GM19467 (cell line): ENCODE measurements at regions not wholly inside any gene's neighbourhood (a gene's known extent, or its start where the extent isn't known, plus 50 kb on each side); places are given as distances from the start of the nearest gene placed in this dataset.

Experiments
- ATAC-seq: cut with Tn5 transposase; IDR thresholded peaks from one replicate; pipeline ENCODE4 v1.9.1; 2021; ENCODE audit warnings: mild to moderate bottlenecking, moderate library complexity; ENCODE audit not compliant: unreplicated experiment

DNA sequence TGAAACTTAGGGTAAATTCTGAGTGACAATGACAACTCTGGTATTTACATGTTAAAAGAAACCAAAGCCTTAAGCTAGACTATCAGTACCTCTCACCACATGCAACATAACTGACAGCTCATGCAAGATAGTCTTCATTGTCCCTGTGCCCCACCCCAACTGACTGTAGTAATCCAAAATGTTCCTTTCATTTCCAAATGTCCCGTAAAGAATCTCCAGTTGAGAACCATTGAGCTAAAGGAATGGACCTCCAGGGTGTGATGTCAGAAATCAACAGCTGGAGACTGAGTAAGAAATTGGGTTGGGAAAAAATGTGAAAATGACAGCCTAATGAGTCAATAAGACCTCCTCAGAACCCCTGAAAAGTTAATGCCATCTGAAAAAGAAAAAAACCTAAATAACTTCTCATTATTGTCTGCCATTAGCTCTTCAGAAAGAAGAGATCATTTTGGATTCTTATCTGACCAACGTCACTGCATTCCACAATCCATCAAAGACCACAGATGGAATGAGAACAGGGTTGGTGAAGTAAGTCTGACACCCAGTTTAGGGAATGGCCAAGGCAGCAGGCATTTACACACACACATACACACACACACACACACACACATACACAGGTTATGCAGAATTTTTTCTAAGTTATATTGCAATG, 51.7 kb upstream of the ACVR2A start:
- ATAC-seq: no peak

DNA sequence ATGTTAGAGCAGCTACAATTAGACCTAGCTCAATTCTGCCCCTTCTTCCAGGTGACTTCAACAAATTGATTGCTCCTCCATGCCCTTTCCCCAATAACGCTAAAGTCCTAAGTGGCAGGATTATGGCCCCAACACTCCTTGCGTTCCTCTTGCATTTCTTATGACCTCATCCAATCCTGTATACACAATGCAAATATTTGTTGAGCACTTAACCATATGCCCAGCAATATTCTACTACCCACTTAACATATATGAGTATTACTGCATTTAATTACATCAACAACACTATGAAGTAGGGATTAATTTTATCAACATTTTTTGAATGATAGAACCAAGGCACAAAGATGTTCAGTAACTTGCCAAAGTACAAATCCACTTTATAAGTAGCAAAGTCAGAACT, 54.2 kb upstream of the ACVR2A start:
- ATAC-seq: no peak

DNA sequence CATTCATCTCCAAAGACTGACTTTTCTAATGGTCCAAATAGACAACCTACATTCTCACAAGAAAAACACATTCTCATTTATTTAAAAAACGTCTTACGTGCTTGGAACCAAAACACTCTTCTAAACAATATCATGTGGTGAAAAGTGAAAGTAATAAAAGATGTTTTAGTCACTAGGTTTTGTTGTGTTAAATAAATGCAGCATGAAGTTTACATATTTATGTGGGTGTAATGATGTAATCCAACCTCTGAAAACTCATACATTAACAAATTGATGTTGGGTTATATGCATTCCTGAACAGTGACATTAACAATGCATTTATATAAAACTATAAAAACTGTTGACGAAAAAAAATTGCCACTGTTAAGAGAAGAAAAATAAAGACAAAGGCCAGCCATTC, 55.1 kb upstream of the ACVR2A start:
- ATAC-seq: no peak

DNA sequence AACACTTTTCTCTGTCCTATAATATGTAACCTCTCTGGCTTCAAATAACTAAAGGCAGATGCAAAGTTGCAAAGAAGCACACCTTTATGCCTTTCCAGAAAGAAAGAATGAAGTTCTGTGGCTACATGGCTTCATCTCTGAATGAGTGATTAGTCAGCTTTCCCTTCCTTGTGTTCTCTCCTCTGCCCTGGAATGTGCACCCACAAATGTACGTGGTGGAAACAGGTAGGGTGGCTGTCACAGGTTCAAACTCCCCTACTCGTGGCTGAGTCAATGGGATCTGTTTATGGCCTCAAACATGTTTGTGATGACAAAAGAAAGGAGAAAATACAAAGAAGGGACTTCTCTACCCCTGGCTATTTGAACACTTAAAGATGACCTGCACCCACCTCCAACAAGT, 55.5 kb upstream of the ACVR2A start:
- no peak for ATAC-seq

DNA sequence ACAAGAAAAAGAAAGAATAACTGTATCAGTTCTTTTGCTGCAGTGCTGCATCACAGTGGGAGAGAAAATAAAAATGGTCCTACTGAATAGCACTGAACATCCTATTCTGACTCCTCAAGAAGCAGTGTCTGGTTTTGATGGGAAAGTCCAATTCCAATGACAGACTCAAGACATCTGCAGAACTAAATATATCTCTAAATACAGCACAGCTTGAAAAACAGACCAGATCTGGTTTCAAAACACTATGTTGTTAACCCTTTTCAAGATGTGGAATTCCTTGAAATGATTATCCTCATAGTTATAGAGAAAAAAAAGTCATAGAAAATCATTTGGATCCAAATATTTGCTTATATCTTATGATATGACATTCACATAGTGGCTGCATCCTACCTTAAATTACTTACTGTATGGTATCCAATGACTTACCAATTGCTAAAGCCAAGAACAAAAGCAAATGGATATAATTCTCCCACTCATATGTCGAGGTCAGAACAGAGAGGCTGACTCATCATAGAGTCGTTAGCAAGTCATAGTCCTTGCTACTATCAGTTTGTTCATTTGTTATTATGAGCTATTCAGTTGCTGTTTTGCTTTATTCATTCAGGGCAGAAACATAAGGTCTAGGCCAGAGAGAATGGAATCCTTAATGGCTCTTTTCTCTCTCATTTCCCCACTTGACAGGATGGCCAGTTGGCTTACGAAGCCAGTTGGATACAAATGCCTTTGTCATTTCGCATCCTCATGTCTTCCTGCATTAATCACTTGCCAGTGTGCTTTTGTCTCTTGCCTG, 62.5 kb upstream of the ACVR2A start:
- no peak for ATAC-seq

DNA sequence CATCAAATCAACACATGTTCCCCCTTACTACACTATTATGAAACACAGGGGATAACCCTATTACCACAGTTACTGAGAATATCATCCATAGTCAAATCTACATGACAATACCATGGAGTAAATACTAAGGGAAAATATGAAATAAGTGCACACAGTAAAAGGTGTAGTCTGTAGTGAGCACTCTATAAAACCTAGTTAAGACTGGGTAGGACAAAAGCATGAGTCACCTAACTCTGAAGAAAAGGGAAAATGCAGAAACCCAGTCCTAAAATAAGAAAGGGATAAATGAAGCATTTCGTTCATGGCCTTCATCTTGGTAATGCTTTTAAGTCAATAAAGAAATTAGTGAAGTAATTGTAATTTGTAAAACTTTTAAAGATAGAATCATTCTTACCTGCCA, 65.4 kb upstream of the ACVR2A start:
- ATAC-seq: no peak

DNA sequence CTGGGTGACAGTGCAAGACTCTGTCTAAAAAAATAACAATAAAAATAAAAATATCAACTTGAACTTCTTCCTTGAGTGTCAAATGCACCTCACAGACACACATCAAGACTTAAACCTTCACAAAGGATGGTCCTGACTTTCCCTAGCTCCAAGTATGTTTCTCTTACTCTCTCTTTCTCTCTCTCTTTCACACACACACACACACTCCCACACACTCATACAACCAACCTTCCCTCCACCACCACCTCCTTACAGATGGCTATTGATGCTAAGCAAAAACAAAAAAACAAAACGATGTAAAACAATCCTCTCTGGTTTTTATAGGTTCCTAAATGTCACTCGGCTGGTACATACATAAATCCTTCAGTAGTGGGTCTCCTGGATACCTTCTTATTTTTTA, 67.4 kb upstream of the ACVR2A start:
- ATAC-seq: no peak

DNA sequence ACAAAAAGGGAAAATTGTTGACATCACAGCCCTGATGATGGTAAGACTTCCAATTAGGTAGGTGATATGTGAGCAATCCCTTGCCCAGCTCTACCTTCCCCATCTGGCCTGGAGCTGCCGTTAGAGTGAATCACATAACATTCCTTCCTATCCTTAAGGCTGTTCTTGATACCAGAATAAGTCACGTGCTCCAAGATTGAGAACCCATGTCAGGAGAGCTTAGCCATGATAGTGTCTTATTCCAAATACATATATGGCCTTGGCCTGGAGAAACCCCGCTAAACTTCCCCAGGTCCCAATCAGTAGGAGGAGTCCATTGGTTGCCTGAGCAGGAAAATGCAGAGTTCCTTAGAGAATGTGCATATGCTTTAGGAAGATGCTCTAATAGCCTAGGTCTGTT, 70.0 kb upstream of the ACVR2A start:
- ATAC-seq: no peak

DNA sequence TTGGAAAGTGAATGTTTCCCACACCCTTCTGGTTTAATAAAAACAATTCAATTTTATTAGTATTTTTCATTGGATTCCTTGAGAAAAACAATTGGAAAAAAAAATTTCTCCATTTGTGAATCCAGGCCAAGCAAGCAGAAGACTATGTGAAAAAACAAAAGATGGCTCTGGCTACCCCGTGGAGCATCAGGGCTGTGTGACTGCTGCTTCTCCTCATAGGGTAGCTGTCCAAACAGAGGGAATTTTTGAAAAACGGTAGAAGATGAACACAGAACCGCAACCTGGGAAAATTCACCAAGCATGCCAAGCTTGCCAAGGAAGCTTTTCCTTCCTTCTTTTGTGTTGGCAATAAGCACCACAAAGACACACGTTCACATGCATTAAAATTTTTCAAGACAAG, 71.3 kb upstream of the ACVR2A start:
- no peak for ATAC-seq

DNA sequence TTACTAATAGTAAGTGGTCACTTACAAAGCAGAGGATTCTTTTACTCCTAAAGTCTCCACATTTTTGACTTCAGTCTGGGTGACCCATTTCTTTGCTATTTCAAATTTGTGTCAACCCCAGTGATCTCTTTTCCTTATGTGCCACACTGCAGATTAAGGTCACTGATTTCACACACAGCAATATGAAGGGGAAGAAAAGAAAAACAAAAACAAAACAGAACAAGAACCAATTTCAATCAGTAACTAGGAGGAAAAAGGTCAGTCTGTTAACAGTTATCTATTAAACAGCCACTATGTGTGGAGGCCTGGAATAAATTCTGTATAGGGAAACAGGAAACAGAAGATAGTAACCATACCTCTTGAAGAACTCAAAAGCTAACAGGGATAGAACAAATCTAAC, 72.0 kb upstream of the ACVR2A start:
- no peak for ATAC-seq

DNA sequence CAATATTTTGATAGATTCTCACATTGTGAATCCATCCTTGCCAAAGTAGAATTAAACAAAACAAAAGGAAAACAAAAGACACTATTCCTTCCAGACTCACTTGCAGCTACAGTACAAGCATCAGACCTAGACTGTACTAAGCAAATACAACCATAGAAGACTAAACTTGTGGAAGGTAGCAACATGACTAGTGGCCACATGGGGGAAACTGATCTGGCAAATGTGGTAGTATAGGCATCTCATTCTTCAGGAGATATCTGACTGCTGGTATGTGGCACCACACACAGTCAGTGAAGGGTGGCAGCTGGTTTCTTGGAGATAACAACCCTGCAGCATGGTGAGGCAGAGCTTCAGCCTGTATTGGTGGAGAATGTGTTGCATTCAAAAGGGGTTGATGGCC, 81.0 kb upstream of the ACVR2A start:
- no peak for ATAC-seq

DNA sequence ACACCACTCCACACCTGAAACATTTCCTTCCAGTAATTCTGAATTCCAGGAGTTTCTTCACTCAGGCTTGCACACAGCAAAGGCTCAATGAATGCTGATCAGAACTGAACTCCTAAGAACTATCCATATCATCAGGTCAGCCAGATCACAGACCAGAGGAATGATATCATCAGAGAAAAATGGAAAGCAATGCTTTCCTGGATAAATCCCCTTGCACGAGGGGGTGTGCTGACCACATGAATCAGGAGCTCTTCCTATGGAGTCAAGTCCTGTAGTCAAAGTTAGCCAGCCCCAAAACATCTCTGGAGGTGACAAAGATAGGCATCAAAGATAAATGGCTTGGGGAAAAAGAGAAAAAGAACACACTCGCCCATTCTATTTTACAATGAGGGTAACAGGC, 83.8 kb upstream of the ACVR2A start:
- no peak for ATAC-seq

DNA sequence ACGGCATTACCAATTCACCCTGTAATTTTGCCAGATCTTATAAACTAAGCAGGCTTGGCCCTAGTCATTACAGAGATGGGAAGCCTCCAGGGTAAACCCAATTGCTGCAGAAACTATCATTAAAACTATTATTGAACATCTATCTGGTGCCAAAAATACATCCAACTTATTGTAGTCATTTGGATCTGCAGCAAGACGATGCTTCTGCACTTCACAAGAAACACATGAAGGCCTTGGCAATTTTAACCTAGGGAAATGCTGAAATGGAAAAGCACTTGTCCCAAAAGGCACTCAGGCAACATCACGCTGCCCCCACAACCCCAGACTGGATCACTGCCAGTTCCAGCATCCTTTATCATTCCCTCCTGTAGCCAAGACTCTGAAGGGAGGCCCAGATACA, 85.3 kb upstream of the ACVR2A start:
- no peak for ATAC-seq

DNA sequence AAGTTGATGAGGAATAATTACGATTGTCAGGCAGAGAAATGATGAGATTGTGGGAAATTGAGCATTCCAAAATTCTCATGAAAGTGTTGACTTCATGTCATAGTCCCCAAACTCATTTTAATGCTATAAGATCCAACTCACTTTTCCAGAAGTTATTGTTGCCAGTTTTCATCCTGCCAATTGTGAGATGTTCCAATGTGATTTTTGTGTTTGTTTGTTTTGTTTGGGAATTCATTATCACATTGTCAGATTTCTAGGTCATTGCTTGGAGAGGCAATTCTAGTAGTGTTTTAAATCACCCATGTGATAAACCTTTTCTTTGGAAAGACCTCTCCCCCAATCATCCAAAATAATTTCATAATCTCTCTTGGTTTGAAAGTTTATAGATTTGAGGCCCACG, 86.0 kb upstream of the ACVR2A start:
- ATAC-seq: no peak

DNA sequence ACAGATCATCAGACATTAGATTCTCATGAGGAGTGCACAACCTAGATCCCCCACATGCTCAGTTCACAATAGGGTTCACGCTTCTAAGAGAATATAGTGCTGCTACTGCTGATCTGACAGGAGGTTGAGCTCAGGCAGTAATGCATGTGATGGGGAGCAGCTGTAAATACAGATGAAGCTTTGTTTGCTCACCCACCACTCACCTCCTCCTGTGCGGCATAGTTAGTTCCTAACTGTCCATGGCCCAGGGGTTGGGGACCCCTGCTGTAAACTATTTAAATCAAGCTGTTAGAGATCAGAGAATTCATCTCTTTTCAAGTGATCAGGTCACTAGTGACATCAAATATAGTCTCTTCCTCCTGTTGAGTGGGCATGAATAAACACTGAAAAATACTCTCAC, 88.8 kb upstream of the ACVR2A start:
- ATAC-seq: no peak

DNA sequence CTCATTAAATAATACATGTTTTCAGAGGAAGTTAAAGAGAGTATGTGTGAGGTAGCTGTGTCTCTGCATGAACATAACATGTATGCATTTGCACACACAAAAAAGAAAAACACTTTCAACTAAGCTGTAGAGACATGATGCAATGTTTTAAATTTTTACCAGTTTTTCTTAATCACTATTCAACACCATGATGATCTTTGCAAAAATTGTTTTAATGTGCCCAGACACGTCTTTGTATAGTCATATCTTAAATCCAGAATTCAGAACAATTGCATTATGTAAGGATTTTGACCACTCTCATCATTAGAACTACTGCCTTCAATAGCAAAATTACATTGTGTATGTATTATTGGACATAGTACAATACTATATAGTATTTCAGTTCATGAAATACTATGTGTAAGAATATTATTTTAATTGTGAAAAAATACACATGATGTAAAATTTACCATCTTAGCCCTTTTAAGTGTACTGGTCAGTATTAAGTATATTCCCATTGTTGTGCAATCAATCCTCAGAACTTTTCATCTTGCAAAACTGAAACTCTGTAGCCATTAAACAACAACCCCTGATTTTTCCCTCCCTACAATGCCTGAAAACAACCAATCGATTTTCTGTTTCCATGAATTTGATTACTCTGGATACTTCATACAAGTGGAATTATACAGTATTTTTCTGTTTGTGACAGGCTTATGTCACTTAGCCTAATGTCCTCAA, 104.5 kb upstream of the ACVR2A start:
- no peak for ATAC-seq

DNA sequence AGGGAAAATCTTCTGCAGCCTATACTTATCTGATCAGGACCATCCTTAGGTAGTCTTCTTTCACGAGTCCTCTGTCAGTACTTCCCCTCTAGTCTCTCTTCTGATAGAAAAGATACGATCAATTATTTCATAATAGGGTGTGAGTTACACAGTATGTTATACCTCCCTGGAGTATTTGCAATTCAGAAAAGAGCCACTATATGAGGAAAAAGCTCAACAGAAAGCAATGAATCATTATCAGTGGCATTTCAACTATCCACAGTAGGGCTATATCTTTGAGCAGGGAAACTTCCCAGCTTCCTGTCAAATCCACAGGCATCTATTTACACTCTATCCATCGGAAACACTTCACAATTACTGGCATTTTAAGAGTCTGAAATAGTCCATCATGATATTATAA, 105.3 kb upstream of the ACVR2A start:
- no peak for ATAC-seq

DNA sequence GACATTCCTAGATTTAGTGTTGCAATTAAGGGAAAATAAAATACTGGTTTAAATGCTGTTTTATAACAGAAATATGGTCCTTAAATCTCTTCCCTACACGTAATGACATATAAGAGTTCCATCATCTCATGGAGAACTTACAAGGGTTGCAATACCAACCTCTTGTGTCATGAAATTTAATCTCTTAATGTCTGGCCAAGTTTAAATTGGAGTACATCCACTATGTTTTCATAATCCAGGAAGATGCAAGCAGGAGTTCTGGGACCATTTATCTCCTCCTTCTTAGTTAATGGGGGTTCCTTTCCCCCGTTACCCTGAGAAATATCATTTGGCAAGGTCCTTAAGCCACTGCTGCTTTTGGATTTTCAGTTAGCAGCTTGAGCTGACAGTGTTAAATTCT, 126.0 kb upstream of the ACVR2A start:
- no peak for ATAC-seq

DNA sequence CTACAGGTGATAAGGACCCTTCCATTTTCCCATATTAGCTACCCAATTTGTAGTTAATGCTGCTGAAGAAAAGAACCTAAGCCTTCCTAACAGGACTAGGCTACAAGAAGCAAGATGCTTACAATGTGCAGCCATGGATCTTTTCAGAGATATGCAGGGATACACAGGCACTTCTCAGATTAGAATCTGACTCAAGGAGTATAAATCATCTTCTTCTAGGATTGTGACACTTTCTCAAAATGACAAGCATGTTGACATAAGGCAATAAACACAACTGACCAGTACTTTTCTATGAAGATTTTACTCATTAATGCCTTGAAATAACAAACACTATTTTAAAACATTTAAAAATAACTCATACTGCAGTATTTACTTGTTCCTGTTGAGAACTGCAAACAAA, 127.9 kb upstream of the ACVR2A start:
- ATAC-seq: no peak

DNA sequence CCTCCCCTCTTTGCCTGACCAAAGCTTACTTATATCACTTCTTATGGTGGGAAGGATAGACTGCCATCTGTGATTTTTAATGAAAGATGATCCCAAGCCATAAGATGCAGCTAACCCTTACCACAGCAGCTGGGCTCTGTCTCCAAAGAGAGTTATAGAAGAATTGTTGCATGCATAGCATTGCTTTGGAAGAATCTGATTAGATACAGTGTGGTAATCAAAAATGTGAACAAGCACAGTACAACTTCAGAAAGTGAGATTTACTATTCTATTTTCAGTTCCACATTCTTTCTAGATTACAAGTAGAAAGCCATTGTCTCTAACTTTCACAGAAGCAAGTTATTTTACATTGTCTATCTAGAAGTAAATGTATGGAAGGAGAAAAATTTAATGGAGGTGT, 129.0 kb upstream of the ACVR2A start:
- no peak for ATAC-seq

DNA sequence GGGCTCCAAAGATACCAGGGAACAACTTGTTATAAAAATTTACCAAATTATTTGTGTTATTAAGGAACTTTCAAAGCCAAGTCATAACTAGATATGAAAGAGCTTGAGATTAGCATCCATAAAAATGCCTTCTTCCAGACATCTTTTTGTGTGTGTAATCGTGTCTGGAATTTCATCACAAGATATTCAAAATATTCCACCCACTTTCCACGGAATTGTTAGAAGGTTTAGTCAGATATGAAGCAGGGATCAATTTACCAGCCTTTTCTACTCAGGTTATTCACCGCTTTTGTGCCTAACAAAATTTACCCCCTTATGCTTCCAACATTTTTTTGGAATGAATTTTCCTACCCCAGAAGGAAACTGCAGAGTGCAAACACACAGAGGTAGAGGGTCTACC, 130.2 kb upstream of the ACVR2A start:
- ATAC-seq: no peak

DNA sequence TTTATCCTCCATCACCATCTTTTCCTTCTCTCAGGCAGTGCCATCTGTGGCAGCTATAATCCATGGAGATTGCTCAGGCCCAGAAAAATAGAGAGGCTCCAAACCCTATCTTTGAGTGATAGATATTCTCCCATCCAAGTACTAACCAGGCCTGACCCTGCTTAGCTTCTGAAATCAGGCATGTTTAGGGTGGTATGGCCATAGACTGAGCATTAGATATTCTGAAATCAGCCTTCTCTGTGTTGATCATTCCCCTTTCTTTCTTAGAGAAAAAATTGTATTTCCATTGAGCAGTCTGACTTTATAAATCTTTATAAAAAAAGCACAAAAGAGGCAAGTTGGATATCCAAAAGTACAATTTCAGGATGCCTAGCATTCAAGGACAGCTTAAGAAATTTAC, 131.5 kb upstream of the ACVR2A start:
- ATAC-seq: no peak
